T-cell (primary cell): ENCODE measurements at regions not wholly inside any gene's neighbourhood (a gene's known extent, or its start where the extent isn't known, plus 50 kb on each side); places are given as distances from the start of the nearest gene placed in this dataset.
A peak's percentile ranks its signal among the peaks of the same experiment; 100 is the strongest.

Source experiments
- ATAC-seq, 4 experiments: fragments of 200-7000 bp in 3 of 4; fragments of 150-1000 bp in 1 of 4; cut with Tn5 transposase; replicated peaks in 1 of 4; 1 replicate in 3 of 4; 2 replicates in 1 of 4; pipeline ENCODE4 v1.10.0; 2021; ENCODE audit warnings: moderate library complexity in 3 of 4, mild to moderate bottlenecking in 2 of 4, moderate number of reproducible peaks in 1 of 4
- CTCF ChIA-PET, 2 donors: fragments of 300-600 bp; sonication (Branson Sonifier 250); formaldehyde crosslinking; loops; one replicate each; lab custom pipeline; 2022; ENCODE audit warnings: antibody characterized with exemption in 2 of 2; lab: Charles Lee
- POLR2A ChIA-PET, 2 donors: fragments of 300-600 bp; sonication (Branson Sonifier 250); formaldehyde crosslinking; loops; one replicate each; lab custom pipeline; 2022; ENCODE audit warnings: antibody characterized with exemption in 2 of 2; lab: Charles Lee
- DNase-seq, 35 experiments: peaks; one replicate each; pipeline versions ENCODE4 v3.0.0 to v3.0.0-alpha.2; 2013 to 2023
- H3K27ac ChIP-seq: one replicate; pipeline ENCODE4 v1.5.1; 2013; ENCODE audit warnings: low read length
- H3K27me3 ChIP-seq, 2 experiments: replicated peaks in 1 of 2; 1 replicate in 1 of 2; 2 replicates in 1 of 2; pipeline versions ENCODE4 v1.6.1 to v1.7.0; 2013; ENCODE audit warnings: low read length in 1 of 2, mixed read lengths in 1 of 2; ENCODE audit not compliant: control insufficient read depth in 2 of 2, insufficient read depth in 2 of 2; ENCODE audit errors: extremely low read depth in 1 of 2
- H3K36me3 ChIP-seq, 2 donors: 1 replicate in 1 of 2; 2 replicates in 1 of 2; pipeline versions ENCODE4 v1.6.1 to v1.7.0; 2013; ENCODE audit warnings: low read length in 1 of 2; ENCODE audit not compliant: control insufficient read depth in 2 of 2, insufficient read depth in 1 of 2; ENCODE audit errors: extremely low read depth in 1 of 2
- H3K4me1 ChIP-seq, 2 experiments: 1 replicate in 1 of 2; 2 replicates in 1 of 2; pipeline versions ENCODE4 v1.6.1 to v1.7.0; 2013; ENCODE audit warnings: low read length in 2 of 2, mixed read lengths in 1 of 2; ENCODE audit not compliant: insufficient read depth in 2 of 2, control insufficient read depth in 1 of 2; ENCODE audit errors: extremely low read depth in 1 of 2
- H3K4me3 ChIP-seq, 2 donors: 1 replicate in 1 of 2; 2 replicates in 1 of 2; pipeline versions ENCODE4 v1.5.1 to v1.7.0; 2013; ENCODE audit warnings: mild to moderate bottlenecking in 2 of 2, low read length in 1 of 2, moderate library complexity in 1 of 2; ENCODE audit not compliant: control insufficient read depth in 1 of 2; ENCODE audit errors: extremely low read depth in 1 of 2
- H3K9me3 ChIP-seq: 2 replicates; pipeline ENCODE4 v1.7.0; 2013
- H3K27ac Mint-ChIP-seq, 2 donors: one replicate each; pipeline ENCODE4 v1.8.0; 2020 to 2021; ENCODE audit warnings: mild to moderate bottlenecking in 2 of 2, mixed read lengths in 2 of 2
- H3K27me3 Mint-ChIP-seq, 2 donors: one replicate each; pipeline ENCODE4 v1.8.0; 2021 to 2022; ENCODE audit warnings: mixed read lengths in 2 of 2
- H3K36me3 Mint-ChIP-seq: one replicate; pipeline ENCODE4 v1.8.0; 2021; ENCODE audit warnings: mixed read lengths
- H3K4me1 Mint-ChIP-seq, 3 donors: one replicate each; pipeline ENCODE4 v1.8.0; 2020 to 2022; ENCODE audit warnings: mixed read lengths in 3 of 3, mild to moderate bottlenecking in 1 of 3
- H3K4me3 Mint-ChIP-seq, 3 donors: one replicate each; pipeline ENCODE4 v1.8.0; 2020 to 2022; ENCODE audit warnings: mild to moderate bottlenecking in 3 of 3, mixed read lengths in 3 of 3, moderate library complexity in 3 of 3
- H3K9me3 Mint-ChIP-seq, 3 donors: one replicate each; pipeline ENCODE4 v1.8.0; 2020 to 2022; ENCODE audit warnings: mixed read lengths in 3 of 3
- WGBS: methylation state at CpG from one replicate; pipeline ENCODE4 v1.1.5; 2013; ENCODE audit warnings: missing lambda C conversion rate; ENCODE audit not compliant: insufficient coverage; 5-methylcytosine and 5-hydroxymethylcytosine counted together

GRCh38 chrX:64853424-64853823 is 122.8 kb downstream of the ZC4H2 start:
- Mint-ChIP-seq H3K4me1 (peaks cover 22 to 54% (median 31%) of the 10 kb centered on the region in 3 donors), H3K4me3 (peak overlapping the region in 2 of 3 donors; percentile 33 to 58), H3K36me3 (peaks cover 21% of the 10 kb centered on the region), H3K9me3 (peaks cover 24 to 50% (median 29%) of the 10 kb centered on the region in 3 donors), H3K27me3 (no peaks in the 10 kb centered on the region), H3K27ac (peak overlapping the region; percentile 52 to 86)
- no peak for DNase-seq
- no peaks in the 10 kb centered on the region for H3K27me3 ChIP-seq
- POLR2A ChIA-PET, result no interaction called here
- H3K27ac ChIP-seq, result no peak overlapping the region
- peak in 1 of 4 experiments; percentile 34 for ATAC-seq
- no peaks in the 10 kb centered on the region for H3K9me3 ChIP-seq
- peaks cover 0 to 18% of the 10 kb centered on the region in 2 experiments for H3K4me1 ChIP-seq
- H3K36me3 ChIP-seq, result no peaks in the 10 kb centered on the region
- CTCF ChIA-PET, result no interaction called here
- H3K4me3 ChIP-seq, result no peak overlapping the region

GRCh38 chrX:64850371-64851082 is 125.7 kb downstream of the ZC4H2 start:
- Histone ChIP-seq H3K27ac (peak overlapping the region; percentile 38), H3K4me1 (peaks cover 0 to 18% of the 10 kb centered on the region in 2 experiments), H3K9me3 (no peaks in the 10 kb centered on the region), H3K27me3 (no peaks in the 10 kb centered on the region), H3K4me3 (peak overlapping the region in 1 of 2 donors; percentile 3), H3K36me3 (no peaks in the 10 kb centered on the region)
- peak overlapping the region in 2 of 3 donors; percentile 34 to 66 for H3K4me3 Mint-ChIP-seq
- H3K36me3 Mint-ChIP-seq, result peaks cover 21% of the 10 kb centered on the region
- H3K27ac Mint-ChIP-seq, result no peak overlapping the region
- POLR2A ChIA-PET, result no interaction called here
- peak in 3 of 4 experiments; percentile 15 to 82 (median 77) for ATAC-seq
- H3K27me3 Mint-ChIP-seq, result no peaks in the 10 kb centered on the region
- peak in 4 of 35 experiments; percentile 2 to 35 (median 12) for DNase-seq
- peaks cover 22 to 40% (median 27%) of the 10 kb centered on the region in 3 donors for H3K4me1 Mint-ChIP-seq
- 44% methylated on average over 3 of the region's 6 CpGs for WGBS
- peaks cover 20 to 35% (median 23%) of the 10 kb centered on the region in 3 donors for H3K9me3 Mint-ChIP-seq
- CTCF ChIA-PET, result no interaction called here

GRCh38 chrX:64843224-64843623 is 133.0 kb downstream of the ZC4H2 start:
- H3K9me3 Mint-ChIP-seq, result peaks cover 36 to 42% (median 38%) of the 10 kb centered on the region in 3 donors
- ChIA-PET POLR2A (no interaction called here), CTCF (no interaction called here)
- no peaks in the 10 kb centered on the region for H3K36me3 ChIP-seq
- WGBS, result no CpG with 5 or more reads among the region's 1 CpG
- peaks cover 4 to 15% of the 10 kb centered on the region in 2 experiments for H3K4me1 ChIP-seq
- H3K4me3 Mint-ChIP-seq, result peak overlapping the region in 1 of 3 donors; percentile 14
- no peak overlapping the region for H3K4me3 ChIP-seq
- peaks cover 27% of the 10 kb centered on the region for H3K36me3 Mint-ChIP-seq
- H3K4me1 Mint-ChIP-seq, result peaks cover 0 to 34% (median 4%) of the 10 kb centered on the region in 3 donors
- H3K27ac ChIP-seq, result peak overlapping the region; percentile 61
- H3K9me3 ChIP-seq, result no peaks in the 10 kb centered on the region
- DNase-seq (no peak), ATAC-seq (peak in 1 of 4 experiments; percentile 5)
- peak overlapping the region in 1 of 2 donors; percentile 98 for H3K27ac Mint-ChIP-seq
- no peaks in the 10 kb centered on the region for H3K27me3 ChIP-seq
- no peaks in the 10 kb centered on the region for H3K27me3 Mint-ChIP-seq

- Mint-ChIP-seq H3K4me1 (peaks cover 0 to 34% (median 4%) of the 10 kb centered on the region in 3 donors), H3K27ac (peak overlapping the region in 1 of 2 donors; percentile 98), H3K9me3 (peaks cover 36 to 44% (median 38%) of the 10 kb centered on the region in 3 donors), H3K27me3 (no peaks in the 10 kb centered on the region), H3K4me3 (peak overlapping the region in 1 of 3 donors; percentile 14), H3K36me3 (peaks cover 27% of the 10 kb centered on the region)
- ATAC-seq, result peak; percentile 56 to 91 (median 80)
- no peaks in the 10 kb centered on the region for H3K36me3 ChIP-seq
- ChIA-PET POLR2A (interaction anchor here in 1 of 2 donors (0.6 kb wide), 1 partner anchor 48 kb away, joined by 3 read pairs; no protein-coding TSS in a partner anchor), CTCF (no interaction called here)
- peaks cover 4 to 15% of the 10 kb centered on the region in 2 experiments for H3K4me1 ChIP-seq
- H3K4me3 ChIP-seq, result no peak overlapping the region
- no peaks in the 10 kb centered on the region for H3K27me3 ChIP-seq
- peak in 21 of 35 experiments; percentile 0 to 41 (median 17) for DNase-seq
- peak overlapping the region; percentile 61 for H3K27ac ChIP-seq
- no peaks in the 10 kb centered on the region for H3K9me3 ChIP-seq
- WGBS, result 26% methylated on average over 2 of the region's 4 CpGs
Observed at GRCh38 chrX:64842492-64842891, 133.8 kb downstream of the ZC4H2 start.

- ChIA-PET CTCF (no interaction called here), POLR2A (no interaction called here)
- peaks cover 12 to 26% (median 14%) of the 10 kb centered on the region in 3 donors for H3K9me3 Mint-ChIP-seq
- H3K27ac ChIP-seq, result no peak overlapping the region
- no peaks in the 10 kb centered on the region for H3K36me3 ChIP-seq
- no peaks in the 10 kb centered on the region for H3K9me3 ChIP-seq
- no peak overlapping the region for H3K4me3 Mint-ChIP-seq
- DNase-seq, result no peak
- no peaks in the 10 kb centered on the region for H3K27me3 Mint-ChIP-seq
- WGBS, result no CpG with 5 or more reads among the region's 1 CpG
- H3K4me3 ChIP-seq, result no peak overlapping the region
- no peaks in the 10 kb centered on the region for H3K4me1 ChIP-seq
- ATAC-seq, result no peak
- no peak overlapping the region for H3K27ac Mint-ChIP-seq
- peaks cover 0 to 10% (median 6%) of the 10 kb centered on the region in 3 donors for H3K4me1 Mint-ChIP-seq
- no peaks in the 10 kb centered on the region for H3K36me3 Mint-ChIP-seq
- H3K27me3 ChIP-seq, result no peaks in the 10 kb centered on the region
Observed at GRCh38 chrX:64805683-64806082, 170.6 kb downstream of the ZC4H2 start.

- Mint-ChIP-seq H3K36me3 (no peaks in the 10 kb centered on the region), H3K4me1 (no peaks in the 10 kb centered on the region), H3K27me3 (no peaks in the 10 kb centered on the region), H3K9me3 (peaks cover 14 to 25% (median 25%) of the 10 kb centered on the region in 3 donors), H3K27ac (no peak overlapping the region), H3K4me3 (no peak overlapping the region)
- Histone ChIP-seq H3K9me3 (no peaks in the 10 kb centered on the region), H3K27ac (no peak overlapping the region), H3K27me3 (no peaks in the 10 kb centered on the region), H3K4me3 (no peak overlapping the region), H3K36me3 (no peaks in the 10 kb centered on the region), H3K4me1 (no peaks in the 10 kb centered on the region)
- DNase-seq (no peak), ATAC-seq (no peak)
- CTCF ChIA-PET, result no interaction called here
- POLR2A ChIA-PET, result no interaction called here
Observed at GRCh38 chrX:64792598-64793337, 183.5 kb downstream of the ZC4H2 start.
